ENCODE measurements at regions not wholly inside any gene's neighbourhood (a gene's known extent, or its start where the extent isn't known, plus 50 kb on each side); places are given as distances from the start of the nearest gene placed in this dataset.

GRCh38 chr18:75810516-75810915 lies 383.0 kb upstream of the SMIM21 start:
- no peaks in the 10 kb centered on the region for H3K79me2 ChIP-seq (ENCODE audit: insufficient read depth, low read length)
- no peaks in the 10 kb centered on the region for H3K27me3 ChIP-seq (ENCODE audit: control insufficient read depth in 2 of 2, insufficient read depth in 2 of 2, low read length in 2 of 2)
- WGBS (ENCODE audit: insufficient coverage): 80% methylated on average over 2 of the region's 9 CpGs
- Mint-ChIP-seq H3K9me3 (peaks cover 0 to 10% (median 2%) of the 10 kb centered on the region in 7 donors), H3K4me1 (no peaks in the 10 kb centered on the region), H3K27me3 (ENCODE audit: low read depth in 3 of 3) (peaks cover 0 to 2% (median 2%) of the 10 kb centered on the region in 3 donors), H3K36me3 (no peaks in the 10 kb centered on the region), H3K27ac (no peak overlapping the region), H3K4me3 (no peak overlapping the region)
- no peak overlapping the region for H2AFZ ChIP-seq (ENCODE audit: insufficient read depth, low read depth, low read length, poor library complexity, severe bottlenecking)
- no peak for TF ChIP-seq CTCF (IDR thresholded peaks at IDR 0.05)
- DNase-seq: no peak
- no peak overlapping the region for H3K9ac ChIP-seq (ENCODE audit: insufficient read depth, low read length, poor library complexity, severe bottlenecking)
- H3K4me3 ChIP-seq (replicated peaks in 1 of 3; ENCODE audit: low read depth in 2 of 3, low read length in 3 of 3): no peak overlapping the region
- no peaks in the 10 kb centered on the region for H3K36me3 ChIP-seq (replicated peaks in 1 of 2; ENCODE audit: control insufficient read depth in 1 of 2, insufficient read depth in 2 of 2, low read length in 2 of 2)
- no peak overlapping the region for H3K4me2 ChIP-seq (replicated peaks; ENCODE audit: extremely low read depth, low read length, poor library complexity, severe bottlenecking)
- intact Hi-C loops (cut with micrococcal nuclease): no loop called here
- H4K20me1 ChIP-seq (ENCODE audit: insufficient read depth, low read length): no peaks in the 10 kb centered on the region
- H3K9me3 ChIP-seq (replicated peaks in 1 of 2; ENCODE audit: control insufficient read depth in 1 of 2, insufficient read depth in 1 of 2, low read length in 2 of 2): peaks cover 0 to 4% of the 10 kb centered on the region in 2 donors
- H3K27ac ChIP-seq (ENCODE audit: low read depth in 1 of 2, low read length in 2 of 2): no peak overlapping the region
- no peaks in the 10 kb centered on the region for H3K4me1 ChIP-seq (ENCODE audit: control insufficient read depth in 1 of 2, insufficient read depth in 2 of 2, low read length in 2 of 2)

- intact Hi-C loops (cut with micrococcal nuclease): no loop called here
Observed at GRCh38 chr18:75809926-75810255, 382.4 kb upstream of the SMIM21 start.

More at GRCh38 chr18:75809926-75810255, 382.4 kb upstream of the SMIM21 start:
- Histone ChIP-seq H3K79me2 (ENCODE audit: insufficient read depth, low read length) (no peaks in the 10 kb centered on the region), H3K36me3 (replicated peaks in 1 of 2; ENCODE audit: control insufficient read depth in 1 of 2, insufficient read depth in 2 of 2, low read length in 2 of 2) (no peaks in the 10 kb centered on the region), H4K20me1 (ENCODE audit: insufficient read depth, low read length) (no peaks in the 10 kb centered on the region), H2AFZ (ENCODE audit: insufficient read depth, low read depth, low read length, poor library complexity, severe bottlenecking) (no peak overlapping the region), H3K4me1 (ENCODE audit: control insufficient read depth in 1 of 2, insufficient read depth in 2 of 2, low read length in 2 of 2) (no peaks in the 10 kb centered on the region), H3K9ac (ENCODE audit: insufficient read depth, low read length, poor library complexity, severe bottlenecking) (no peak overlapping the region), H3K4me2 (replicated peaks; ENCODE audit: extremely low read depth, low read length, poor library complexity, severe bottlenecking) (no peak overlapping the region), H3K4me3 (replicated peaks in 1 of 3; ENCODE audit: low read depth in 2 of 3, low read length in 3 of 3) (no peak overlapping the region), H3K27me3 (ENCODE audit: control insufficient read depth in 2 of 2, insufficient read depth in 2 of 2, low read length in 2 of 2) (no peaks in the 10 kb centered on the region), H3K27ac (ENCODE audit: low read depth in 1 of 2, low read length in 2 of 2) (no peak overlapping the region), H3K9me3 (replicated peaks in 1 of 2; ENCODE audit: control insufficient read depth in 1 of 2, insufficient read depth in 1 of 2, low read length in 2 of 2) (no peaks in the 10 kb centered on the region)
- peak overlapping the region in 1 of 2 donors; percentile 43 for H3K4me3 Mint-ChIP-seq
- H3K27ac Mint-ChIP-seq: no peak overlapping the region
- peaks cover 0 to 10% (median 2%) of the 10 kb centered on the region in 7 donors for H3K9me3 Mint-ChIP-seq
- 60% methylated on average over 2 of the region's 6 CpGs for WGBS (ENCODE audit: insufficient coverage)
- DNase-seq: no peak
- H3K36me3 Mint-ChIP-seq: no peaks in the 10 kb centered on the region
- no peaks in the 10 kb centered on the region for H3K4me1 Mint-ChIP-seq
- H3K27me3 Mint-ChIP-seq (ENCODE audit: low read depth in 3 of 3): peaks cover 0 to 2% (median 2%) of the 10 kb centered on the region in 3 donors
- TF ChIP-seq CTCF (IDR thresholded peaks at IDR 0.05): no peak
